Suprapubic skin (tissue), 2 donors: ENCODE measurements at regions not wholly inside any gene's neighbourhood (a gene's known extent, or its start where the extent isn't known, plus 50 kb on each side); places are given as distances from the start of the nearest gene placed in this dataset.

Experiments
- EP300 ChIP-seq: sonication (generic); formaldehyde crosslinking; IDR thresholded peaks from one replicate; pipeline ENCODE4 v1.6.1; 2017; ENCODE audit warnings: antibody characterized with exemption
- POLR2A ChIP-seq, 2 donors: fragments of 450-650 bp; IDR thresholded peaks; one replicate each; pipeline ENCODE4 v1.6.1; 2017; ENCODE audit warnings: antibody characterized with exemption in 2 of 2, mild to moderate bottlenecking in 2 of 2, moderate library complexity in 2 of 2

DNA sequence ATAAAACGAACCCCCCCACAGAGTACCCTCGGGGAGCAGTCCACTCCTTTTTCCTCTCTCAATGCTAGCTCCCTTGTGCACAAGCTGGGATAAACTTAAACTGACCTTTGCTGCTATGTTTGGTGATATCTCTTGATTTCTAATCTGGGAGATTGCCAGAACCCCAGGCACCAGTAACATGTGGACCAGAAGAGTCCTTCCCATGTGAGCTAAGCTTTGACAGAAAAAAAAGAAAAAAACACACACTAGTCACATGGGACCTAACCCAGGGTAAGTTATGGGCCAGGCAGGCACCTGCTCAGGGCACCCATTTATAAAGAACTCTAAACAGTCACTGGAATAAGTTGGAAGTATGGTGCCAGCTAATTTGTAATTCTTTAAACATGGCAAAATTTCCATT, 242.6 kb downstream of the EN1 start:
- no peak for TF ChIP-seq POLR2A (IDR thresholded peaks at IDR 0.05)
- no peak for TF ChIP-seq EP300
